Islet precursor cell (in vitro differentiated cells): ENCODE measurements at regions not wholly inside any gene's neighbourhood (a gene's known extent, or its start where the extent isn't known, plus 50 kb on each side); places are given as distances from the start of the nearest gene placed in this dataset.

Experiments
- DNase-seq: peaks from one replicate; pipeline ENCODE4 v3.0.0-alpha.2; 2018

DNA sequence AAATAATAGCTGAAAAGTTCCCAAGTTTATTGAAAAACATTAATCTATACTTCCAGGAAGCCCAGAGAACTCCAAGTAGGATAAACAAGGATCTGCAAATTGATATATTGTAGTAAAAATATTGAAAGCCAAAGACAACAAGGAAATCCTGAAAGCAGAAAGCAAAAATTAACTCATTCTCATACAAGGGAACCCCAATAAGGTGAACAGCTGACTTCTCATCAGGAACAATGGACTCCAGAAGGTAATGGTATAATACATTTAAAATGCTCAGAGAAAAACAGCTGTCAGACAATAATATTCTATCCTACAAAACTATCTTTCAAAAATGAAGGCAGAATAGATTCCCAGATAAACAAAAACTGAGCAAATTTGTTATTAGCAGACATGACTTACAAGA lies 138.1 kb upstream of the BMP4 start:
- no peak for DNase-seq

GRCh38 chr14:54098536-54098935 lies 141.9 kb upstream of the BMP4 start:
- DNase-seq = no peak

GRCh38 chr14:54102051-54102456 lies 145.4 kb upstream of the BMP4 start:
- no peak for DNase-seq

DNA sequence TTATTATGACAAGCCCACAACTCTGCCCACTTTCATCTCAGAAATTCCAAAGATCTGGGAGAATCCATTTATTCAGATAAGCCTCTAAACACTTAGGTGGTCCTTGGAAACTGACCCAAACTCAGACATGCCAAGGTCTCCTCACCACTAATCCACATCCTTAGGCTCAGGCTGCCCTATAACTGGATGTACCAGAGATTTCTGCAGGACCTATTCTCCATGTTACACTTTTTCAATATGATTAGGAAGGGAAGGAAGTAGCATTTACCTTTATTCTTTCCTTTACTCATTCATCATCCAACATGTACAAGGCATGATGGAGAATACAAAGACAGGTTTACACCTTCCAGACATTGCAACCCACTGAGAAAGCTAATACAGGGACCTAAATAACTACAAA lies 145.9 kb upstream of the BMP4 start:
- DNase-seq = no peak

DNA sequence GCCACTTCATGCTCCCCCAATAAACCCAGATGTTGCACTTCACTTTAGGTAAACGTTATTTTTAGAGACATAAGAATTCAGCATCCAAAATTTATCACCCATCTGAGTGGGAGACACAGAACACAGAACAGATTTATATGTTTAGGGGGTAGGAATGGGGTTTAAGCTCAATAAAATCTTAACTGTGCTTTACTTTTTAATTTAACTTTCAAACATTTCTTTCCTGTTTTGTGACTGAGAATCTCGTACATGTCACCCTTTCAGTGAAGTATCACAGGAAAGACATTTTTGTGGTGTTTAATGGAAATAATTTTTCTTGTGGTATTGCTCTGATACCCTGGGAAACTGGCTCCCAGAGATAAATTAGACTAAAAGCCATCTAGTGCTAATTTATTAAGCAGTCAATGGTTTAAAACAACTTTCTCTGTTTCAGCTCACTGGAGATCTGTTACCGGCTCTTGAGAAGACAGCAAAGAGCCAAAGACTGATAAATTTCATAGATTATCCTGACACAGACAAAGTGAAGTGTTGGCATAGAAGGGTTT lies 148.0 kb upstream of the BMP4 start:
- no peak for DNase-seq

GRCh38 chr14:54105406-54105805 lies 148.8 kb upstream of the BMP4 start:
- no peak for DNase-seq

DNA sequence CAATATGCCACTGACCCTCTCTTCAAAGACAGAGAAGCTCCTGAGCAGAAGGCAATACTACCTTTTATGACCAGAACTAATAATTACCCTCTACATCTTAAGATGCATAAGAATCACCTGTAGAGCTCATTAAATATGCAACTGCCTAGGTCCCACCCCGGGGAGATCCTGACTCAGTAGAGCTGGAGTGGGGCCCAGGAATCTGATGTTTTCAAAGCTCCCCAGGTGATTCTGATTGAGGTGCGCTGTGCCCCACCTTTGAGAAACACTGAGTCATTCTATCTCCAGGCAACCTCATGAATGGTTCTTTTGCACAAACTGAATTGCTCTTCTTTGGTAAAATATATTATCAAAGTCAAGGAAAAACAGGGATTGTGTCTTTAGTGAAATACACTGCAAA lies 149.3 kb upstream of the BMP4 start:
- DNase-seq = no peak

- DNase-seq = no peak
Measured at GRCh38 chr14:54106661-54107377, 150.2 kb upstream of the BMP4 start.

DNA sequence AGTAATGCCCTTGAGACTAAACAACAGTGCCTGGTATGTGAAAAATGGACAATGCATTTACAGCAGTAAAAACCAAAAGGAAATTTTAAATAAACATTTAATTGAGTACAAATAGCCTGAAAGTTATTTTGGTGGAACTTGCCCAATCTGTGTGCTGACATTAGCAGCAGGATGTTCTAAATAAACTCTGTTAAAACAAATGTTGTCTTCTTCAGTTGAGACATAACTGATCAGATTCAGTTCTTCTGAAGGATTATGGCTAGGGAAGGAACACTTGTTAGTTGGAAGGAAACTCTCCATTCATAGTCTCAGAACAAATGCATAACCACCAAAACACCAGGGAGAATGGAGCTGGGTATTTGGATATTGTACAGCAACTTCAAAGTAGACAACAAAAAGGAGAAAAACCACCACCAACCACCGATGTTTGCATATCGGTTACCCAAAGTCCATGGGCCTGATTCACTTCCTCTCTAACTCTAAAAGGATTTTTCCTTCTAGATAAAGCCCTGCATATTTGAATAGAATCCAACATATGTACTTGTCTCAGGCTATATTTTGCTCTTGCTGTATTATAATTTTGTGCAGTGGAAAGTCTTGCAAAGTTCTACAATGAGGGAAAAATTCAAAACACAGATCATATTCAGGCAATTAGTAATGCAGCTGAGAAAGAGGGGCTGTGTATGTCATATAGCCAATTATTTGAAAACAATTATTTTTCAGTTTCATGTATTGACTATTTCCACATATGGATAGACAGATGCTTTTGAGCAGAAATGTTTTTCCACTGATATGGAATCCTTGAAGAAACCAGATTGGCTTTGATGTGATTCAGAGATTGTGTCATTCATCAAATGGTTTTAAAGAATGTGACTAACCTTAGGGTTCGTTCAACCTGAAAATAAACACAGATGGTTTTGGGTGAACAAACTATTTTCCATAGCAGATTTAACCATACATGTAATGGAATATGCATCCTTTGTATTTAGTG lies 152.2 kb upstream of the BMP4 start:
- no peak for DNase-seq

GRCh38 chr14:54109521-54110120 lies 153.0 kb upstream of the BMP4 start:
- no peak for DNase-seq

- no peak for DNase-seq
Measured at GRCh38 chr14:54114941-54115340, 158.3 kb upstream of the BMP4 start.

DNA sequence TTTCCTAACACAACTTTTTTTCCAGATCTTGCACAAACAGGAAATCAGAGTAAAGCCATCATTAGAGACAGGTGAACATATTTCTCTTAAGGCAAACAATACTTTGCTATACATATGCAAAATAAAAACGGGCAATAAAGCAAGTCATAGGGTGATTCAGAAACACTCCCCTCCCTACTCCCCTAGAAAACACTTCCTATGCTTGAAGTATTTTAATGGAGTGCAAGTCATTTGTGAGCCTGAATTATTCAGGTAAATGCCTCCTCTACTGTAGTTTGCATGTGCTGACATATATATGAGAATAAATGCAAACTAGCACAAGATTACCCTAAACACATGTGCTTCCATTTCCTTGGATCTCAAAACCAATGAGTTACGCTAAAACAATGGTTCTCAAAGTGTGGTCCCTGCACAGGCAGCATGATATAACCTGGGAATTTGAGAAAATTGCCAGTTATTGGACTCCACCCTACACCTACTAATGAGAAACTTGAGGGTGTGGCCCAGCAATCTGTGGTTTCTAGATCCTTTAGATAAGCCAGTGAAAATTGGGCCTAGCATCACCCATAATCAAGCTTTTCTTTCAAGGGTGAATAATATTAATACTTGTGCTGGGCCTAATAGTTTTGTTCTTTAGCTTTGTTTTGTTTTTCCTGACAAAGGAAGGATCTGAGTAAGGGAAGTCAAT lies 159.7 kb upstream of the BMP4 start:
- DNase-seq = no peak

DNA sequence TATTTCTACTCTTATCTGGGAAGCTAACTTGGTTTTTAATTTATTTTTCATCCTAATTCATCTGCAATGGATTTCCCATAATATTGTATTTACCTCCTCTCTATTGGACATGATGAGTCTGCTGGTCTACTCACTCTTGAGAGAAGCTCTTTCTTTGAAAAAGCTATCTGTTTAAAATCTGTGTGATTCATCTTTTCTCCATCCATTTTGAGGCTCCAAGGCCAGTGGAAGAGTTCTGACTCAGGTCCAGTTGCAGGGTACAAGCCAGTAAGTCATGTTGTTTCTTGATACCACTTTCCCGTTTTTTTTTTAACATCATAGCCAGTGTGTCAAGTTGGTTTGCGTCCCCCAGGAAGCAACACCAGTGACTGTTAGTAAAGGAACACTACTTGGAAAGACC lies 160.3 kb upstream of the BMP4 start:
- no peak for DNase-seq

DNA sequence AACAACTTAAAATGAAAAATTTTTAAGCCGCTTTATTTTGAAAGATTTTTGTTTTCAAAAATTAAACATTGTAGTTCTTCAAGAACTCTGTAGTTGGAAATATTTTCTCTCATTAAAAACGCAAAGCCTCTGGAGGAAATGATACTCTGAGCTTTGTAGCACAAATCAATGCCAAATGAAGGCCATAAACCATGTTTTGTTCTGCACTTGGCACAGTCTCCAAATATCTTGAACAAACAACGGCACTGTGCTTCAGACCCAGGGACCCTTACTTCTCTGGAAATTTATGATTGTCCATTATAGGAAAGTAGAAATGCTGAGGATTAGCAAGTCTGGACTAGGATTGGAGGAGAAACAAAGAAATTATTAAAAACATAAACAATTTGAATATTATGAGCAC lies 160.8 kb upstream of the BMP4 start:
- DNase-seq = no peak

GRCh38 chr14:54117924-54118323 lies 161.3 kb upstream of the BMP4 start:
- no peak for DNase-seq

DNA sequence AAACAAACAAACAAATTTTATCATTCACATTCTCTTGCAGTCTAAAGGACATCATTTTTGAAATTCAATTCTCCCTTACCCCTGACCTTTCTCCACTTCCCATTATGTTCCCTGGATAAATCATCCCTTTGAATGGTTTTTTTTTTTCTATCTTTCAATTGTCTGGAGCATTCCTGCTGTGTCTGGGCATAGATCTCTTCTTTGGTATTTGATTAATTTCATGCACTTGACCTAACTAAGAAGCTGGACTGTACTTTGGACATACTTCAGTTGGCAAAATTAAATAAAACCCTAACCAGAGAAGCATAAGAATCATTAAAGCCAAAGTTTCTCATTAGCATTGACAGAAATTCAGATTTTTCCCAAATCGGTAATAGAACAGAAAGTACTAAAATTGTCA lies 163.6 kb upstream of the BMP4 start:
- DNase-seq = no peak

- no peak for DNase-seq
Measured at GRCh38 chr14:54121466-54122027, 164.9 kb upstream of the BMP4 start.

DNA sequence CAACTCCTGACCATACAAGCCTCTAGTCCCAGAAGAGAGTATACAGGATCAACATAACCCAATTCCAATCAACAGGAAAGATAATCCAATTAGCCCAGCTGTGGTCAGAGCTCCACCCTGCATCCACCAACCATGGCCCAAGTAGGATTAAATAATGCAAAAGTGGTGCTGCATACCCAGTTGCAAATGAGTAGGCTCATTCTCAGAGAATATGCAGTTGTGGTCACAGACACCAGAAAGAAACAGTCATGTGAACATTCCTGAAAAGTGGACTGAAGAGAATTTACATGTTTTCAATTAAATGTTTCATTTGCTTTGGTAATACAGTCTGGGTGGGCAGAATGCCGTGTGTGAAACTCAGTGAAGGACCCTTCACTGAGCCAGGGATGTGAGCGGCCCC lies 167.2 kb upstream of the BMP4 start:
- no peak for DNase-seq

- no peak for DNase-seq
Measured at GRCh38 chr14:54125109-54125508, 168.5 kb upstream of the BMP4 start.

- DNase-seq = no peak
Measured at GRCh38 chr14:54126947-54127346, 170.3 kb upstream of the BMP4 start.

DNA sequence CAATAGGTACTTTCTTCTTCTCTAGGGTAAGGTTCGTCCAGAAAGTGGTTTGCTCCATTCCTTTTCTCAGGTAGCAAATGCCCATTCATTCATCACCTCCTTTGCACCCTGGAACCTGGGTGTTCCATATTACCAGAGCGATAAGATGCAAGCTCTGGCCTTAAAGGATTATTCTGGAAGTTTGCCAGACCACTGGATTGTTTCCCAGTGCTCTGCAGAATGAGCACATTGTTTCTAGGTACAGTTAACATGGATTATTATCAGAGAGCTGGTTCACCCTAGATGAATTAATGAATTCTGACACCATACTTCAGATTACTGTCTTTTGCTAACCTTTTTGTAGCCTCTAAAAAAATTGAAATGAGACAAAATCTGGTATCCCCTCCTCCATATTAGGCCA lies 170.9 kb upstream of the BMP4 start:
- no peak for DNase-seq

- DNase-seq = no peak
Measured at GRCh38 chr14:54129850-54130640, 173.4 kb upstream of the BMP4 start.
